IMR-90 (cell line): ENCODE measurements at regions not wholly inside any gene's neighbourhood (a gene's known extent, or its start where the extent isn't known, plus 50 kb on each side); places are given as distances from the start of the nearest gene placed in this dataset.

ENCODE experiments used
- ATAC-seq: fragments of 200-7000 bp; cut with Tn5 transposase; 2 replicates; pipeline ENCODE4 v1.9.1; 2020; ENCODE audit warnings: low read depth, mild to moderate bottlenecking, moderate library complexity
- BruUV-seq: library from RNA; stranded (reverse); fragments of 400-500 nt; replicated peaks from 2 replicates; lab custom pipeline; 2021; lab: Mats Ljungman, UMichigan
- CTCF ChIA-PET: fragments of 300-600 bp; formaldehyde crosslinking; extraction: SDS; loops from one replicate; lab custom pipeline; 2021; ENCODE audit warnings: antibody characterized with exemption; lab: Yijun Ruan, JAX
- POLR2A ChIA-PET: fragments of 300-600 bp; sonication (Branson Sonifier 250); formaldehyde crosslinking; loops from one replicate; lab custom pipeline; 2022; ENCODE audit warnings: antibody characterized with exemption; ENCODE audit not compliant: unreplicated experiment; lab: Charles Lee
- DNase-seq: peaks from one replicate; pipeline ENCODE4 v3.0.0; 2013
- H2AFZ ChIP-seq: replicated peaks from 2 replicates; pipeline ENCODE3; 2013; ENCODE audit warnings: low read length, mild to moderate bottlenecking; ENCODE audit not compliant: poor library complexity
- H2AK5ac ChIP-seq: 2 replicates; pipeline ENCODE4 v1.6.1; 2013; ENCODE audit warnings: low read depth, low read length, inconsistent platforms
- H2AK9ac ChIP-seq: replicated peaks from 2 replicates; pipeline ENCODE3; 2013; ENCODE audit warnings: mild to moderate bottlenecking, low read depth, low read length, moderate library complexity; ENCODE audit not compliant: poor library complexity
- H2BK120ac ChIP-seq: 2 replicates; pipeline ENCODE4 v1.6.1; 2013; ENCODE audit warnings: low read depth, low read length, inconsistent platforms
- H2BK15ac ChIP-seq: 3 replicates; pipeline ENCODE4 v1.6.1; 2013; ENCODE audit warnings: low read depth, low read length, inconsistent platforms
- H2BK20ac ChIP-seq: 2 replicates; pipeline ENCODE4 v1.6.1; 2013; ENCODE audit warnings: low read depth, mild to moderate bottlenecking, inconsistent platforms, low read length, moderate library complexity
- H2BK5ac ChIP-seq: 2 replicates; pipeline ENCODE4 v1.6.1; 2013; ENCODE audit warnings: mild to moderate bottlenecking, low read depth, low read length, inconsistent platforms; ENCODE audit not compliant: poor library complexity, severe bottlenecking
- H3K14ac ChIP-seq: replicated peaks from 2 replicates; pipeline ENCODE4 v1.6.1; 2013; ENCODE audit warnings: low read depth, low read length, inconsistent platforms
- H3K18ac ChIP-seq: 2 replicates; pipeline ENCODE4 v1.6.1; 2013; ENCODE audit warnings: low read depth, low read length, control low read depth
- H3K23ac ChIP-seq: 2 replicates; pipeline ENCODE4 v1.6.1; 2013; ENCODE audit warnings: low read depth, low read length, inconsistent platforms
- H3K27ac ChIP-seq: 2 replicates; pipeline ENCODE4 v1.5.1; 2013; ENCODE audit warnings: mild to moderate bottlenecking, control low read depth, low read length; ENCODE audit not compliant: insufficient read depth
- H3K27me3 ChIP-seq: 2 replicates; pipeline ENCODE4 v1.6.1; 2013; ENCODE audit warnings: low read length; ENCODE audit not compliant: control insufficient read depth, insufficient read depth
- H3K36me3 ChIP-seq: 2 replicates; pipeline ENCODE4 v1.6.1; 2013; ENCODE audit warnings: low read length, mixed read lengths; ENCODE audit not compliant: control insufficient read depth, insufficient read depth
- H3K4ac ChIP-seq: 2 replicates; pipeline ENCODE4 v1.6.1; 2013; ENCODE audit warnings: low read depth, low read length, inconsistent platforms
- H3K4me1 ChIP-seq: 2 replicates; pipeline ENCODE4 v1.6.1; 2013; ENCODE audit warnings: low read length, mixed read lengths; ENCODE audit not compliant: control insufficient read depth, insufficient read depth
- H3K4me2 ChIP-seq: 2 replicates; pipeline ENCODE4 v1.6.1; 2013; ENCODE audit warnings: low read depth, mild to moderate bottlenecking, control low read depth, low read length, moderate library complexity
- H3K4me3 ChIP-seq: 2 replicates; pipeline ENCODE4 v1.5.1; 2013; ENCODE audit warnings: low read depth, mild to moderate bottlenecking, control low read depth, low read length, moderate library complexity; ENCODE audit not compliant: insufficient read depth
- H3K56ac ChIP-seq: 2 replicates; pipeline ENCODE4 v1.6.1; 2013; ENCODE audit warnings: low read length, inconsistent platforms; ENCODE audit not compliant: insufficient read depth; ENCODE audit errors: extremely low read depth
- H3K79me1 ChIP-seq, 2 experiments: 2 replicates each; pipeline ENCODE4 v1.6.1; 2013; ENCODE audit warnings: low read length in 2 of 2, inconsistent platforms in 1 of 2, low read depth in 1 of 2
- H3K9ac ChIP-seq: 2 replicates; pipeline ENCODE4 v1.6.1; 2013; ENCODE audit warnings: low read depth, low read length, control low read depth
- H3K9me1 ChIP-seq: 2 replicates; pipeline ENCODE4 v1.6.1; 2013; ENCODE audit warnings: low read length, inconsistent platforms; ENCODE audit not compliant: insufficient read depth
- H3K9me3 ChIP-seq: 2 replicates; pipeline ENCODE4 v1.6.1; 2013; ENCODE audit warnings: low read length; ENCODE audit not compliant: control insufficient read depth, insufficient read depth
- H4K20me1 ChIP-seq: 2 replicates; pipeline ENCODE4 v1.6.1; 2013; ENCODE audit warnings: low read length, inconsistent platforms; ENCODE audit not compliant: insufficient read depth
- H4K5ac ChIP-seq: 2 replicates; pipeline ENCODE4 v1.6.1; 2013; ENCODE audit warnings: mild to moderate bottlenecking, low read depth, low read length, control low read depth
- H4K8ac ChIP-seq, 2 experiments: 2 replicates each; pipeline ENCODE4 v1.6.1; 2013; ENCODE audit warnings: low read depth in 2 of 2, low read length in 2 of 2, control low read depth in 1 of 2, inconsistent platforms in 1 of 2
- H4K91ac ChIP-seq: 2 replicates; pipeline ENCODE4 v1.6.1; 2013; ENCODE audit warnings: low read depth, low read length, inconsistent platforms; ENCODE audit not compliant: insufficient read depth
- CHD1 ChIP-seq: IDR thresholded peaks from 2 replicates; pipeline ENCODE4 v1.6.1; 2012; ENCODE audit warnings: low read depth, low read length, improper control_type of control experiment
- CTCF ChIP-seq: conservative IDR thresholded peaks from 2 replicates; pipeline ENCODE4 v1.5.1; 2012; ENCODE audit warnings: mild to moderate bottlenecking, low read depth, low read length, improper control_type of control experiment
- FOS ChIP-seq: fragments of 150-350 bp; IDR thresholded peaks from 2 replicates; pipeline ENCODE4 v1.6.1; 2016; ENCODE audit warnings: low read depth, low read length
- SMC3 ChIP-seq: fragments of 150-350 bp; IDR thresholded peaks from 2 replicates; pipeline ENCODE4 v1.6.1; 2016; ENCODE audit warnings: low read depth, mild to moderate bottlenecking, antibody characterized with exemption, low read length, moderate library complexity
- WGBS, 2 experiments: methylation state at CpG; one replicate each; pipeline versions ENCODE4 v1.1.5 to v1.1.7; 2013; ENCODE audit warnings: missing lambda C conversion rate in 2 of 2; ENCODE audit not compliant: insufficient read length in 1 of 2; ENCODE audit errors: extremely low coverage in 2 of 2; 5-methylcytosine and 5-hydroxymethylcytosine counted together
- dilution Hi-C: fragments of 300-500 bp; cut with HindIII; formaldehyde crosslinking; loops from one replicate; pipeline ENCODE4 v1.14.3; 2018; ENCODE audit warnings: low sequenced_read_pairs; ENCODE audit not compliant: unreplicated experiment
- in situ Hi-C: fragments of 300-500 bp; cut with MboI; formaldehyde crosslinking; loops from 3 replicates; pipeline ENCODE4 v1.14.3; 2019; ENCODE audit warnings: low sequenced_read_pairs, inconsistent platforms, mixed read lengths
- intact Hi-C: fragments of 100-400 bp; cut with micrococcal nuclease; formaldehyde crosslinking; loops from 2 replicates; pipeline ENCODE4 v1.10.0; 2022

DNA sequence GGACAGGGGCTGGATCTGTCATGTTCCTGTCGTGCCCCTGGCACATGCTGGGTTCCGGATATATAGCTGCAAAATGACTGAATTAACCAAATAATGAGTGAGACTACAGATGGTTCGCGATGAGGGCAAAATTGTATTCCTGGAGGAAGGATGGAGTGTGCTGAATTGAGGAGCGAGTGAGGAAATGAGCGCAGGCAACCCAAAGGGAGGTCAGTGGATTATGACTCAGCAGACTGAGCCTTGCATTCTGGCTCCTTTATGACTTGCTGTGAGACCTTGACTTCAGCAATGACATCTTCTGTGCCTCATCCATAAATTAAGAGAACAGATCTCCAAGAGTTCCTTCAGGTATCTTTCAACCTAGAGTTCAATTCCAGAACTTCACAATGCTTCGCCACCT is 115.0 kb upstream of the CLDN10 start:
- Histone ChIP-seq H3K4me3 (no peak overlapping the region), H2AFZ (no peak overlapping the region), H3K9me3 (peaks cover 5% of the 10 kb centered on the region; the same call in 1 of the 2 replicates), H3K9ac (no peak overlapping the region), H4K91ac (no peak overlapping the region), H3K4me2 (no peak overlapping the region), H2BK120ac (no peak overlapping the region), H3K4ac (no peak overlapping the region), H2AK5ac (no peak overlapping the region), H3K4me1 (no peaks in the 10 kb centered on the region), H2BK15ac (no peak overlapping the region), H4K8ac (no peak overlapping the region), H3K18ac (no peak overlapping the region), H2AK9ac (no peak overlapping the region), H3K27me3 (peaks cover 5% of the 10 kb centered on the region; the same call in 1 of the 2 replicates), H2BK20ac (no peak overlapping the region), H3K9me1 (no peaks in the 10 kb centered on the region), H4K20me1 (no peaks in the 10 kb centered on the region), H3K14ac (no peak overlapping the region), H3K56ac (no peak overlapping the region), H3K23ac (no peak overlapping the region), H4K5ac (no peak overlapping the region), H3K36me3 (no peaks in the 10 kb centered on the region), H3K79me1 (no peaks in the 10 kb centered on the region), H3K27ac (no peak overlapping the region), H2BK5ac (no peak overlapping the region)
- TF ChIP-seq SMC3, result no peak
- TF ChIP-seq FOS, result no peak
- TF ChIP-seq CTCF, result no peak
- TF ChIP-seq CHD1, result no peak
- ChIA-PET POLR2A (no interaction called here), CTCF (interaction anchor here (0.7 kb wide), 1 partner anchor 8 kb away, joined by 3 read pairs; no protein-coding TSS in a partner anchor)
- dilution Hi-C loops (no loop called here), in situ Hi-C loops (no loop called here), intact Hi-C loops (no loop called here)
- no CpG with 5 or more reads among the region's 7 CpGs for WGBS, 2 experiments
- no peak for DNase-seq
- no TSS peak for BruUV-seq
- ATAC-seq, result no peak
